ENCODE measurements at regions not wholly inside any gene's neighbourhood (a gene's known extent, or its start where the extent isn't known, plus 50 kb on each side); places are given as distances from the start of the nearest gene placed in this dataset.
"Not testable (repeated sequence)": the region's sequence is repeated elsewhere in the genome, so short reads cannot be mapped to it uniquely, and the experiment has no call there.

- TF ChIP-seq, protein P1, sequence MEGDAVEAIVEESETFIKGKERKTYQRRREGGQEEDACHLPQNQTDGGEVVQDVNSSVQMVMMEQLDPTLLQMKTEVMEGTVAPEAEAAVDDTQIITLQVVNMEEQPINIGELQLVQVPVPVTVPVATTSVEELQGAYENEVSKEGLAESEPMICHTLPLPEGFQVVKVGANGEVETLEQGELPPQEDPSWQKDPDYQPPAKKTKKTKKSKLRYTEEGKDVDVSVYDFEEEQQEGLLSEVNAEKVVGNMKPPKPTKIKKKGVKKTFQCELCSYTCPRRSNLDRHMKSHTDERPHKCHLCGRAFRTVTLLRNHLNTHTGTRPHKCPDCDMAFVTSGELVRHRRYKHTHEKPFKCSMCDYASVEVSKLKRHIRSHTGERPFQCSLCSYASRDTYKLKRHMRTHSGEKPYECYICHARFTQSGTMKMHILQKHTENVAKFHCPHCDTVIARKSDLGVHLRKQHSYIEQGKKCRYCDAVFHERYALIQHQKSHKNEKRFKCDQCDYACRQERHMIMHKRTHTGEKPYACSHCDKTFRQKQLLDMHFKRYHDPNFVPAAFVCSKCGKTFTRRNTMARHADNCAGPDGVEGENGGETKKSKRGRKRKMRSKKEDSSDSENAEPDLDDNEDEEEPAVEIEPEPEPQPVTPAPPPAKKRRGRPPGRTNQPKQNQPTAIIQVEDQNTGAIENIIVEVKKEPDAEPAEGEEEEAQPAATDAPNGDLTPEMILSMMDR (IDR thresholded peaks at IDR 0.05; ENCODE audit: low read depth, low read length), result no peak
- Histone ChIP-seq H3K27me3 (ENCODE audit: control insufficient read depth, insufficient read depth, low read length) (no peaks in the 10 kb centered on the region), H3K9me3 (ENCODE audit: control insufficient read depth, insufficient read depth, low read length) (peaks cover 10% of the 10 kb centered on the region), H3K27ac (ENCODE audit: low read depth, low read length) (no peak overlapping the region), H3K4me3 (ENCODE audit: low read depth, low read length) (no peak overlapping the region)
- CTCF ChIA-PET, result no interaction called here
- POLR2A ChIA-PET, result no interaction called here
- DNase-seq (ENCODE audit: low read depth, low spot score), result no peak
These were observed 1191.1 kb downstream of the NCAM2 start for GRCh38 chr21:22189278-22189677.

DNA sequence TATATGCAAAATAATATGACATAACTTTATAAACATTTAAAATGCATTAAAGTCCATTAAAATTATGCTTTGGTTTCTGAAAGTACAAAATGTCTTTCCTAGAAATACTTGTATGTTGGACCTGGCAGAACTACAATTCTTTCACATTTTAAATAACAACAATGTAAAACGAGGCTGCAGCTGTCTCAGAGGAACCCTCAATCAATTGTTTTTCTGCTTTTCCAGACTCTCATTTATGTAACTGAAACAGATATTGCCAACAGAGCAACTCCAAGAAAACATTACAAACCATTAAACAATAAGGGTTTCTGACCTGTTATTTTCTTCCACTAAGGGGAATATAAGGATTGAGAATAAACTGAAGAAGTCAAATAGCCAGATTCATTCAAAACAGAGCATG is 1193.4 kb downstream of the NCAM2 start:
- ChIA-PET CTCF (no interaction called here), POLR2A (no interaction called here)
- peaks cover 10% of the 10 kb centered on the region for H3K9me3 ChIP-seq (ENCODE audit: control insufficient read depth, insufficient read depth, low read length)
- no peaks in the 10 kb centered on the region for H3K27me3 ChIP-seq (ENCODE audit: control insufficient read depth, insufficient read depth, low read length)
- no peak overlapping the region for H3K27ac ChIP-seq (ENCODE audit: low read depth, low read length)
- no peak for DNase-seq (ENCODE audit: low read depth, low spot score)
- H3K4me3 ChIP-seq (ENCODE audit: low read depth, low read length), result no peak overlapping the region
- TF ChIP-seq, protein P1 (IDR thresholded peaks at IDR 0.05; ENCODE audit: low read depth, low read length), result no peak

- no peak for DNase-seq (ENCODE audit: low read depth, low spot score)
- Histone ChIP-seq H3K27ac (ENCODE audit: low read depth, low read length) (no peak overlapping the region), H3K9me3 (ENCODE audit: control insufficient read depth, insufficient read depth, low read length) (peaks cover 4% of the 10 kb centered on the region), H3K4me3 (ENCODE audit: low read depth, low read length) (no peak overlapping the region), H3K27me3 (ENCODE audit: control insufficient read depth, insufficient read depth, low read length) (no peaks in the 10 kb centered on the region)
- CTCF ChIA-PET, result no interaction called here
- TF ChIP-seq, protein P1 (IDR thresholded peaks at IDR 0.05; ENCODE audit: low read depth, low read length), result no peak
- POLR2A ChIA-PET, result no interaction called here
These were observed 1194.6 kb downstream of the NCAM2 start for GRCh38 chr21:22192766-22193165.

GRCh38 chr21:22194986-22195385 is 1196.8 kb downstream of the NCAM2 start:
- H3K27me3 ChIP-seq (ENCODE audit: control insufficient read depth, insufficient read depth, low read length); POLR2A ChIA-PET; DNase-seq (ENCODE audit: low read depth, low spot score); H3K9me3 ChIP-seq (ENCODE audit: control insufficient read depth, insufficient read depth, low read length); H3K27ac ChIP-seq (ENCODE audit: low read depth, low read length); CTCF ChIA-PET; H3K4me3 ChIP-seq (ENCODE audit: low read depth, low read length): not testable (repeated sequence)

DNA sequence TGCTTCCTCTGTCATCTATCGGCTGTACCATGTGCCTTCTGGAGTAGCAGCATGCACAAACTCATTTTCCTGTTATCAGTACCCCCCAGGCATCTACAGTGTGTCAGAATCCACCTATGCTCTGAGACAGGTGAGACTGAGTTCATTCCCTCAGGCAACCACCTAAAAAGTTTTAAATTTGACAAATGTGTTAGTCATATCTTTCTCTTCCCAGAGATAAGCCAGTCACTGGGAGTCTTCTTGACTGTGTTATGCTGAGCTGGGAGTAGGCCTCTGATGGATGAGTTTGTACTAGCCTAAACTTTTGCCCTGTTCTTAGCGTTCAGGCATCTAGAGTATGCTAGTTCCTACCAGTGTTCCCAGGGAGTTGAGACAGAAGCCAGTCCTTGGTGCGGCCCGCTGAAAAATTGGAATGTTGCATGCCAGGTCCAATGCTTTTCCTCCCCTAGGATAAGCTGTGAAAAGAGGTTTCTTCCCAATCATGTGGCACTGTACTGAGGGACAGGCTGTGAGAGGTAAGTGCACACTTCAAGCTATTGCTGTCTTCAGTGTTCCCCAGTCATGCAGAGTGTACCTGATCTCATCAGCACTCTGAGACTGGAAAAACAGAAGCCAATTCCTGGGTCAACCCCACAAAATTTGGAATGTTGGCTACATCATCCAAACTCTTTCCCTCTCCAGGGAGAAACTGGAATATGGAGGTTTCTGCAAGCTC is 1202.3 kb downstream of the NCAM2 start:
- no peak for DNase-seq (ENCODE audit: low read depth, low spot score)
- POLR2A ChIA-PET, result no interaction called here
- TF ChIP-seq, protein P1 (IDR thresholded peaks at IDR 0.05; ENCODE audit: low read depth, low read length), result no peak

More for the DNA sequence above, 1202.3 kb downstream of the NCAM2 start:
- no peaks in the 10 kb centered on the region for H3K27me3 ChIP-seq (ENCODE audit: control insufficient read depth, insufficient read depth, low read length)
- H3K9me3 ChIP-seq (ENCODE audit: control insufficient read depth, insufficient read depth, low read length), result peaks cover 3% of the 10 kb centered on the region; the same call in 1 of the 2 replicates
- H3K4me3 ChIP-seq (ENCODE audit: low read depth, low read length), result no peak overlapping the region
- CTCF ChIA-PET, result no interaction called here
- no peak overlapping the region for H3K27ac ChIP-seq (ENCODE audit: low read depth, low read length)

Measured in AG04450 (cell line).